ENCODE measurements at regions not wholly inside any gene's neighbourhood (a gene's known extent, or its start where the extent isn't known, plus 50 kb on each side); places are given as distances from the start of the nearest gene placed in this dataset.
A peak's percentile ranks its signal among the peaks of the same experiment; 100 is the strongest.

GRCh38 chr20:37643400-37643799 lies 50.4 kb upstream of the CTNNBL1 start:
- H3K27me3 ChIP-seq (replicated peaks in 2 of 5; ENCODE audit: control insufficient read depth in 4 of 5, insufficient read depth in 5 of 5, low read length in 4 of 5): peaks cover 4 to 56% (median 14%) of the 10 kb centered on the region in 5 experiments
- WGBS (ENCODE audit: insufficient coverage): 78% methylated on average over 2 of the region's 3 CpGs
- ChIA-PET POLR2A (no interaction called here), CTCF (no interaction called here)
- H3K27ac ChIP-seq (ENCODE audit: insufficient read depth in 1 of 2, low read depth in 1 of 2, low read length in 2 of 2, poor library complexity in 1 of 2, severe bottlenecking in 2 of 2): no peak overlapping the region
- no peak overlapping the region for H3K4me3 ChIP-seq (ENCODE audit: control insufficient read depth in 1 of 7, extremely low read depth in 1 of 7, insufficient read depth in 4 of 7, low read depth in 2 of 7, low read length in 6 of 7)
- H3K4me1 ChIP-seq (ENCODE audit: control extremely low read depth in 1 of 4, control insufficient read depth in 4 of 4, insufficient read depth in 4 of 4, low read length in 3 of 4): no peaks in the 10 kb centered on the region
- no peaks in the 10 kb centered on the region for H3K36me3 ChIP-seq (ENCODE audit: control insufficient read depth in 4 of 4, insufficient read depth in 4 of 4, low read length in 3 of 4)
- no peak for DNase-seq
- no peaks in the 10 kb centered on the region for H3K9me3 ChIP-seq (ENCODE audit: control extremely low read depth in 1 of 5, control insufficient read depth in 4 of 5, insufficient read depth in 2 of 5, low read depth in 1 of 5, low read length in 4 of 5)

GRCh38 chr20:37642246-37642645 lies 51.6 kb upstream of the CTNNBL1 start:
- no peak overlapping the region for H3K27ac ChIP-seq (ENCODE audit: insufficient read depth in 1 of 2, low read depth in 1 of 2, low read length in 2 of 2, poor library complexity in 1 of 2, severe bottlenecking in 2 of 2)
- DNase-seq: no peak
- CTCF ChIA-PET: no interaction called here
- WGBS (ENCODE audit: insufficient coverage): 80% methylated on average over 1 of the region's 1 CpG
- H3K4me3 ChIP-seq (ENCODE audit: control insufficient read depth in 1 of 7, extremely low read depth in 1 of 7, insufficient read depth in 4 of 7, low read depth in 2 of 7, low read length in 6 of 7): no peak overlapping the region
- POLR2A ChIA-PET: interaction anchor here (0.7 kb wide), 1 partner anchor 110 kb away, joined by 3 read pairs; no protein-coding TSS in a partner anchor
- H3K9me3 ChIP-seq (ENCODE audit: control extremely low read depth in 1 of 5, control insufficient read depth in 4 of 5, insufficient read depth in 2 of 5, low read depth in 1 of 5, low read length in 4 of 5): no peaks in the 10 kb centered on the region
- H3K27me3 ChIP-seq (replicated peaks in 2 of 5; ENCODE audit: control insufficient read depth in 4 of 5, insufficient read depth in 5 of 5, low read length in 4 of 5): peaks cover 4 to 52% (median 14%) of the 10 kb centered on the region in 5 experiments
- no peaks in the 10 kb centered on the region for H3K4me1 ChIP-seq (ENCODE audit: control extremely low read depth in 1 of 4, control insufficient read depth in 4 of 4, insufficient read depth in 4 of 4, low read length in 3 of 4)
- no peaks in the 10 kb centered on the region for H3K36me3 ChIP-seq (ENCODE audit: control insufficient read depth in 4 of 4, insufficient read depth in 4 of 4, low read length in 3 of 4)

- WGBS (ENCODE audit: insufficient coverage): 36% methylated on average over 11 of the region's 13 CpGs
- no peak overlapping the region for H3K4me3 ChIP-seq (ENCODE audit: control insufficient read depth in 1 of 7, extremely low read depth in 1 of 7, insufficient read depth in 4 of 7, low read depth in 2 of 7, low read length in 6 of 7)
- no peak overlapping the region for H3K27ac ChIP-seq (ENCODE audit: insufficient read depth in 1 of 2, low read depth in 1 of 2, low read length in 2 of 2, poor library complexity in 1 of 2, severe bottlenecking in 2 of 2)
- ChIA-PET CTCF (no interaction called here), POLR2A (interaction anchor here (0.6 kb wide), 1 partner anchor 170 kb away, joined by 3 read pairs; no protein-coding TSS in a partner anchor)
- H3K9me3 ChIP-seq (ENCODE audit: control extremely low read depth in 1 of 5, control insufficient read depth in 4 of 5, insufficient read depth in 2 of 5, low read depth in 1 of 5, low read length in 4 of 5): peaks cover 0 to 2% (median 0%) of the 10 kb centered on the region in 5 experiments
- peak in 2 of 3 donors; percentile 22 to 52 for DNase-seq
- H3K4me1 ChIP-seq (ENCODE audit: control extremely low read depth in 1 of 4, control insufficient read depth in 4 of 4, insufficient read depth in 4 of 4, low read length in 3 of 4): no peaks in the 10 kb centered on the region
- no peaks in the 10 kb centered on the region for H3K36me3 ChIP-seq (ENCODE audit: control insufficient read depth in 4 of 4, insufficient read depth in 4 of 4, low read length in 3 of 4)
- H3K27me3 ChIP-seq (replicated peaks in 2 of 5; ENCODE audit: control insufficient read depth in 4 of 5, insufficient read depth in 5 of 5, low read length in 4 of 5): peaks cover 4 to 50% (median 10%) of the 10 kb centered on the region in 5 experiments
These were observed 52.9 kb upstream of the CTNNBL1 start for GRCh38 chr20:37640600-37641561.

GRCh38 chr20:37638527-37638926 lies 55.3 kb upstream of the CTNNBL1 start:
- POLR2A ChIA-PET: no interaction called here
- H3K4me3 ChIP-seq (ENCODE audit: control insufficient read depth in 1 of 7, extremely low read depth in 1 of 7, insufficient read depth in 4 of 7, low read depth in 2 of 7, low read length in 6 of 7): no peak overlapping the region
- H3K27ac ChIP-seq (ENCODE audit: insufficient read depth in 1 of 2, low read depth in 1 of 2, low read length in 2 of 2, poor library complexity in 1 of 2, severe bottlenecking in 2 of 2): no peak overlapping the region
- 100% methylated on average over 2 of the region's 2 CpGs for WGBS (ENCODE audit: insufficient coverage)
- no peaks in the 10 kb centered on the region for H3K4me1 ChIP-seq (ENCODE audit: control extremely low read depth in 1 of 4, control insufficient read depth in 4 of 4, insufficient read depth in 4 of 4, low read length in 3 of 4)
- no peaks in the 10 kb centered on the region for H3K36me3 ChIP-seq (ENCODE audit: control insufficient read depth in 4 of 4, insufficient read depth in 4 of 4, low read length in 3 of 4)
- peaks cover 4 to 44% (median 8%) of the 10 kb centered on the region in 5 experiments for H3K27me3 ChIP-seq (replicated peaks in 2 of 5; ENCODE audit: control insufficient read depth in 4 of 5, insufficient read depth in 5 of 5, low read length in 4 of 5)
- CTCF ChIA-PET: no interaction called here
- no peak for DNase-seq
- peaks cover 0 to 17% (median 9%) of the 10 kb centered on the region in 5 experiments for H3K9me3 ChIP-seq (ENCODE audit: control extremely low read depth in 1 of 5, control insufficient read depth in 4 of 5, insufficient read depth in 2 of 5, low read depth in 1 of 5, low read length in 4 of 5)

GRCh38 chr20:37636977-37637376 lies 56.9 kb upstream of the CTNNBL1 start:
- Histone ChIP-seq H3K36me3 (ENCODE audit: control insufficient read depth in 4 of 4, insufficient read depth in 4 of 4, low read length in 3 of 4) (no peaks in the 10 kb centered on the region), H3K4me1 (ENCODE audit: control extremely low read depth in 1 of 4, control insufficient read depth in 4 of 4, insufficient read depth in 4 of 4, low read length in 3 of 4) (no peaks in the 10 kb centered on the region), H3K27me3 (replicated peaks in 2 of 5; ENCODE audit: control insufficient read depth in 4 of 5, insufficient read depth in 5 of 5, low read length in 4 of 5) (peaks cover 0 to 46% (median 6%) of the 10 kb centered on the region in 5 experiments), H3K4me3 (ENCODE audit: control insufficient read depth in 1 of 7, extremely low read depth in 1 of 7, insufficient read depth in 4 of 7, low read depth in 2 of 7, low read length in 6 of 7) (no peak overlapping the region), H3K9me3 (ENCODE audit: control extremely low read depth in 1 of 5, control insufficient read depth in 4 of 5, insufficient read depth in 2 of 5, low read depth in 1 of 5, low read length in 4 of 5) (peaks cover 0 to 17% (median 9%) of the 10 kb centered on the region in 5 experiments), H3K27ac (ENCODE audit: insufficient read depth in 1 of 2, low read depth in 1 of 2, low read length in 2 of 2, poor library complexity in 1 of 2, severe bottlenecking in 2 of 2) (no peak overlapping the region)
- 96% methylated on average over 11 of the region's 12 CpGs for WGBS (ENCODE audit: insufficient coverage)
- ChIA-PET CTCF (interaction anchor here (1.2 kb wide), 1 partner anchor 12 kb away, joined by 3 read pairs; no protein-coding TSS in a partner anchor), POLR2A (no interaction called here)
- DNase-seq: no peak

- Histone ChIP-seq H3K27me3 (replicated peaks in 2 of 5; ENCODE audit: control insufficient read depth in 4 of 5, insufficient read depth in 5 of 5, low read length in 4 of 5) (peaks cover 0 to 49% (median 9%) of the 10 kb centered on the region in 5 experiments), H3K4me1 (ENCODE audit: control extremely low read depth in 1 of 4, control insufficient read depth in 4 of 4, insufficient read depth in 4 of 4, low read length in 3 of 4) (no peaks in the 10 kb centered on the region), H3K9me3 (ENCODE audit: control extremely low read depth in 1 of 5, control insufficient read depth in 4 of 5, insufficient read depth in 2 of 5, low read depth in 1 of 5, low read length in 4 of 5) (peaks cover 0 to 17% (median 9%) of the 10 kb centered on the region in 5 experiments), H3K36me3 (ENCODE audit: control insufficient read depth in 4 of 4, insufficient read depth in 4 of 4, low read length in 3 of 4) (no peaks in the 10 kb centered on the region), H3K27ac (ENCODE audit: insufficient read depth in 1 of 2, low read depth in 1 of 2, low read length in 2 of 2, poor library complexity in 1 of 2, severe bottlenecking in 2 of 2) (no peak overlapping the region), H3K4me3 (ENCODE audit: control insufficient read depth in 1 of 7, extremely low read depth in 1 of 7, insufficient read depth in 4 of 7, low read depth in 2 of 7, low read length in 6 of 7) (no peak overlapping the region)
- WGBS (ENCODE audit: insufficient coverage): 85% methylated on average over 12 of the region's 14 CpGs
- no peak for DNase-seq
- POLR2A ChIA-PET: no interaction called here
- CTCF ChIA-PET: interaction anchor here (1.2 kb wide), 1 partner anchor 12 kb away, joined by 3 read pairs; no protein-coding TSS in a partner anchor
These were observed 57.4 kb upstream of the CTNNBL1 start for GRCh38 chr20:37636212-37636975.
